GM18511 (cell line): ENCODE measurements at regions not wholly inside any gene's neighbourhood (a gene's known extent, or its start where the extent isn't known, plus 50 kb on each side); places are given as distances from the start of the nearest gene placed in this dataset.

Source experiments
- ATAC-seq: cut with Tn5 transposase; IDR thresholded peaks from one replicate; pipeline ENCODE4 v1.9.1; 2021; ENCODE audit warnings: mild to moderate bottlenecking, moderate library complexity; ENCODE audit not compliant: unreplicated experiment

- ATAC-seq: no peak
Observed at GRCh38 chr6:167766986-167767714, 59.6 kb upstream of the AFDN start.

GRCh38 chr6:167767715-167768107, 59.0 kb upstream of the AFDN start:
- no peak for ATAC-seq

DNA sequence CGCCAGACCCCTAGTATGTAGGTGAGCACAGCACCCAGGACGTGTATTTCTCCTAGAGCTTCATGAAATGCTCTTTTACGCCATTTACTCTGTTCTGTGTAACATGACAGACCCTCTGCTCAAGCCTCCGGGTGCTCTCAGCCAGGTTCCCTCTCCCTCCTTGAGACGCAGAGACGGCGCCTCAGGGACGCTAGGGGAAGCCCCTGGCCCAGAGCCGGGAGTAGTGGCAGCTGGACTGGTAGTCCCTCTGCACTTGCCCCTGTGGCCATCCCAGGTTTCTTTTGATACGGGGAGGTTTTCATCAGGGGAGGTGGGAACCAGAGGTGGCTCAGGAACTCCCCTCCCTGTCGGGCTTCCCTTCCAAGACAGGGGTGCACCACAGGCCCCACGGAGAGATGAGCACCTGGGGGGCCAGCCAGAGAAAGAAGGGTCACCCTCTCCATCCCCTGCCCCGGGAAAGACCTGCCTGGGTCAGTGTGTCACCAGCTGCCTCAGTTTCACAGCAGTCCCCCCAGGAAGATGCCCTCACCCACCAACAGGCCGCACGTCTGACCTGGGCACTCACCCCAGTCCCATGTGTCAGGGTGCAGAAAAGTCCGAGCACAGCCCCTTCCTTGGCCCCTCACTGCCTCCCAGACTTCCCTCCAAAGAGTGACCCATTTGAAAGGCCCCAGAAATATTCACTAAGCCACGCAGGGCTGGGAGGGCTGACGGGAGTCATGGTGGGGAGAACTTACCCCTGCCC, 58.1 kb upstream of the AFDN start:
- ATAC-seq: no peak

DNA sequence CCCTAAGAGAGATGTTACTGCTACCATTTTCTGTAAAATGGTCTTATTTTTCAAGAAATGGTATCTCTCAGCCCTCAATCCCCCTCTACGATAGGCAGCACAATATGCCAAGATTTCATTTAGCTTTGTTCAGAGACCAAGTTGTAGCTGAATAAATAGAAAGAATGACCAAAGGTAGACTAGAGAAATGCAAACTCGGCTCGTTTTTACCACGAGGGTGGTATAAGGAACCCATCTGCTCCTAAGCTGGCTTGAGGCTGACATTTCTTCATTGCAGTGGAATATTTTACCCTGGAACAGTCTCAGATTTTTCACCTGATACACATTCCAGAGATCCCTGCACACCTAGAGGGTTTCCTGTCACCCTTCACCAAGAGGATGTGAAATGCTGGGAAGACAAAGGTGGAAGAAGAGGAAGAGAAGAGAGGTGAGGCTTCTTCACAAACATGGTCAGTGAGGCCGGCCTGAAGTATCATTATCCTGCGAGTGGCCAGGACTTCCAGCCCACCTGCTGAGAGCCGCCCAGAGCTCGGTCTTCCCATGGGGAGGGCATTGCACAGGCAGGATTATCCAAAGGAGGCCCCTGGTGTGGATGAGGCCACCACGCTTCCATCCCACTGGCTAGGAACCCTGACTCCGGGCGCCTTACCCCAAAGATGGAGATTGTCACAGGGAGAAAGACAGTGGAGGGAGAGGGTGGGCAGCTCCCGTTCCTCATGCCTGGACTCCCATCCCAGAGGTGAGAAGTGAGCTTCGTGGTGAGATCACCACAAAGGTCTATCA, 57.1 kb upstream of the AFDN start:
- ATAC-seq: no peak

DNA sequence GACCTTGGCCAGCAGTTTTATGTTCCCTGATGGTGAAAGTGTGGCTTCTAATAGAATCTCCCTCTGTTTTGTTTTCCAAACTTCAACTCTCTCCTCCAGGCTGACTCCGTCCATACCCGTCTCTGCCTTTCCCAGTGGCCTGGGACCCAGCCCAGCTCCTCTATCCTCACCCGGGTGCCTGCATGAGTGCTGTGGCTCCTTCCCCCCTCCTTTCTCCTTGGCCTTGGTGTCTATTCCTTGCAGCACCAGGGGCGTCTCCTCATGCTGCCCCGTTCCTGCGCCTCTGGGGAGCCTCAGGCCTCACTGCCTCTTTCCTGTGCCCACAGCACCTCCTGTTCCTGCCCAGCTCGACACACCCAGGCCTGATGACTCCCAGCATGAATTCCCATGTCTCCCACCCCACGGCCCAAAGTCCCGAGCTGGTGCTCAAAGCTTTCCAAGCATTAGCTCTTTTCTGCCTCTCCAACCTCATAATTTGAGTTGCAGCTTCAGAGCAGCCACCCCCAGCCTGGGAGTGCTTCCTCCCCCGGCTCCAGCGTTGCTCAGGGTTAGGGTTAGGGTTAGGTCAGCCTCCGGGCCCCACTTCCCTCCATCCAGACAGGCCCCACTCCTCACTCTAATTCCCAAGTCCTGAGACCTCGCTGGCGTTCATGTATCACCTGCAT, 56.3 kb upstream of the AFDN start:
- no peak for ATAC-seq

- no peak for ATAC-seq
Observed at GRCh38 chr6:167774881-167775280, 51.8 kb upstream of the AFDN start.

DNA sequence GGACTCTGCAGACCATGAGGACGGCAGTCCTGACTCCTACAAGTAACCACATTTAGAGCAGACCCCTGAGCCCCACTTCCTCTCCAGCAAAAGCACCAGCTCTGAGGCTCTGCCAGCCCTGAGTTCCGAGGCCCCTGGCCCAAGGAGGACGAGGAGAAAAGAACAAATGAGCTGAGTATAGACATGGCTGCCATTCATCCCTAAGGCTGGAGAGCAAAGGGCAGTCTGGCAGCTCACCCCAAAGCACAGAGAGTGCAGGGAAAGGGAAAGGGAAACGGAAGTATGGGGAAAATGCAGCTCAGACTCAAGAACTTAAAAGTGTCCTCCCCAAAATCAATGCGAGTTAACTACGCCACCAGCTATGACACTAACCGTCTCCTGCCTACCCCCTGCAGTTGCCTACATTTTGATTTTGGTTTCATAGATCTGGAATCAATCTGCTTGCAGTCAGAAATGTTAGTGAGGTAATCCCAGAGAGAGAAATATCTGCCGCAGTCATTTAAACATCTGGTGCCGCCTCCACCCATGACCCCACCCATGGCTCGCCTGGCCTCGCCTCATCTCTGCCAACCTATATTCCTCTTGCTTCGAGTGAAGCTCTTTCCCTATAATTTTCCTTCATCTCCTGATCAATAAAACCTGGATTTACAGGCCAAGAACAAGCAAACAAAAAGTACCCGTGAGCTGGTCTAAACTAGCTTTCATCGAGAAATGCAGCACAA, 49.6 kb upstream of the AFDN start:
- no peak for ATAC-seq
